ENCODE measurements at regions not wholly inside any gene's neighbourhood (a gene's known extent, or its start where the extent isn't known, plus 50 kb on each side); places are given as distances from the start of the nearest gene placed in this dataset.
A peak's percentile ranks its signal among the peaks of the same experiment; 100 is the strongest.

DNA sequence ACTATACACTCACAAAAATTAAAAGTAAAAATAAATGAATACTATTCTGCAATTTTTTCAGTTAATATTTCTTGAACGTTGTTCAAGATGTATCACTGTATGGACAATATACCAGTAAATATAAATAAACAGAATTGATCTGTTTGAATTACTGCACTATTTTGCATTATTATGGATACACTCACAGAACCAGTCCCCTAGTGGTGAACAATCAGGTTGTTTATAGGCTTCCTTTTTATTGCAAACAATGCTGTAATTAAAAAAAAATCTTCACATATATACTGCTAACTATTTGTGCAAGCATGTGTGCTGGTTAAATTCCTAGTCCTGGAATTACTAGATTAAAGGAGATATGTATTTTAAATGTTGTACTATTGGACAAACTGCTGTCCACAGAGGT, 306.0 kb downstream of the FBXO15 start:
- H4K91ac ChIP-seq (ENCODE audit: insufficient read length, low read depth, low read length) = no peak overlapping the region
- H2BK20ac ChIP-seq (ENCODE audit: low read depth, low read length, poor library complexity, severe bottlenecking) = no peak overlapping the region
- H3K9ac ChIP-seq (ENCODE audit: extremely low read depth, insufficient read length, low read length) = no peak overlapping the region
- no peak overlapping the region for H2BK5ac ChIP-seq (ENCODE audit: insufficient read length, low read length)
- H3K4me1 ChIP-seq (ENCODE audit: insufficient read depth, low read length) = no peaks in the 10 kb centered on the region
- H3K27me3 Mint-ChIP-seq (ENCODE audit: low read depth) = no peaks in the 10 kb centered on the region; the same call in 1 of the 2 replicates
- H3K27ac Mint-ChIP-seq = no peak overlapping the region
- no CpG with 5 or more reads among the region's 1 CpG for WGBS (ENCODE audit: extremely low coverage, insufficient read length, low lambda C conversion rate)
- no peak overlapping the region for H4K5ac ChIP-seq (ENCODE audit: insufficient read length, low read depth, low read length)
- DNase-seq = no peak
- no peaks in the 10 kb centered on the region for H3K36me3 Mint-ChIP-seq (ENCODE audit: insufficient read depth in 1 of 3, low read depth in 3 of 3)
- no peak overlapping the region for H3K14ac ChIP-seq (ENCODE audit: insufficient read depth, low read length)
- H3K27me3 ChIP-seq (ENCODE audit: insufficient read depth, low read length) = no peaks in the 10 kb centered on the region
- H3K79me1 ChIP-seq (ENCODE audit: insufficient read depth, low read depth, low read length, poor library complexity, severe bottlenecking) = no peaks in the 10 kb centered on the region
- no peak overlapping the region for H4K8ac ChIP-seq (replicated peaks; ENCODE audit: insufficient read length, low read depth, low read length)
- no peak overlapping the region for H2BK120ac ChIP-seq (ENCODE audit: low read depth, low read length, poor library complexity, severe bottlenecking)
- H2AK5ac ChIP-seq (ENCODE audit: insufficient read length, low read length) = no peak overlapping the region
- H3K23me2 ChIP-seq (ENCODE audit: insufficient read length, low read depth, low read length, poor library complexity, severe bottlenecking) = no peaks in the 10 kb centered on the region
- H3T11ph ChIP-seq (ENCODE audit: low read length) = no peak overlapping the region
- H3K23ac ChIP-seq (ENCODE audit: insufficient read length, low read depth, low read length) = no peak overlapping the region
- H3K4me1 Mint-ChIP-seq = peaks cover 12 to 15% of the 10 kb centered on the region in 2 experiments
- H3K4me2 ChIP-seq (ENCODE audit: insufficient read depth, insufficient read length, low read length) = no peak overlapping the region
- TF ChIP-seq, protein P1, sequence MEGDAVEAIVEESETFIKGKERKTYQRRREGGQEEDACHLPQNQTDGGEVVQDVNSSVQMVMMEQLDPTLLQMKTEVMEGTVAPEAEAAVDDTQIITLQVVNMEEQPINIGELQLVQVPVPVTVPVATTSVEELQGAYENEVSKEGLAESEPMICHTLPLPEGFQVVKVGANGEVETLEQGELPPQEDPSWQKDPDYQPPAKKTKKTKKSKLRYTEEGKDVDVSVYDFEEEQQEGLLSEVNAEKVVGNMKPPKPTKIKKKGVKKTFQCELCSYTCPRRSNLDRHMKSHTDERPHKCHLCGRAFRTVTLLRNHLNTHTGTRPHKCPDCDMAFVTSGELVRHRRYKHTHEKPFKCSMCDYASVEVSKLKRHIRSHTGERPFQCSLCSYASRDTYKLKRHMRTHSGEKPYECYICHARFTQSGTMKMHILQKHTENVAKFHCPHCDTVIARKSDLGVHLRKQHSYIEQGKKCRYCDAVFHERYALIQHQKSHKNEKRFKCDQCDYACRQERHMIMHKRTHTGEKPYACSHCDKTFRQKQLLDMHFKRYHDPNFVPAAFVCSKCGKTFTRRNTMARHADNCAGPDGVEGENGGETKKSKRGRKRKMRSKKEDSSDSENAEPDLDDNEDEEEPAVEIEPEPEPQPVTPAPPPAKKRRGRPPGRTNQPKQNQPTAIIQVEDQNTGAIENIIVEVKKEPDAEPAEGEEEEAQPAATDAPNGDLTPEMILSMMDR (conservative IDR thresholded peaks at IDR 0.05) = peak; percentile 49
- H3K27ac ChIP-seq (ENCODE audit: insufficient read length, low read depth, low read length) = no peak overlapping the region
- no peaks in the 10 kb centered on the region for H3K9me3 Mint-ChIP-seq
- no peak overlapping the region for H2BK12ac ChIP-seq (ENCODE audit: insufficient read length, low read depth, low read length)
- H3K4me3 Mint-ChIP-seq = no peak overlapping the region
- no peaks in the 10 kb centered on the region for H3K79me2 ChIP-seq (ENCODE audit: insufficient read depth, low read length)
- H2BK15ac ChIP-seq (ENCODE audit: low read depth, low read length) = no peak overlapping the region
- H2AFZ ChIP-seq (ENCODE audit: low read length) = no peak overlapping the region
- H4K20me1 ChIP-seq (ENCODE audit: control insufficient read depth, insufficient read depth, insufficient read length) = no peaks in the 10 kb centered on the region
- H3K18ac ChIP-seq (ENCODE audit: insufficient read length, low read depth, low read length) = no peak overlapping the region
- no peak overlapping the region for H3K56ac ChIP-seq (ENCODE audit: insufficient read length, low read depth, low read length)
- no peak overlapping the region for H3K4ac ChIP-seq (ENCODE audit: low read depth, low read length)
- no peaks in the 10 kb centered on the region for H3K9me3 ChIP-seq (ENCODE audit: control insufficient read depth, low read depth, low read length)

Measured in H9 (cell line).